ENCODE measurements at regions not wholly inside any gene's neighbourhood (a gene's known extent, or its start where the extent isn't known, plus 50 kb on each side); places are given as distances from the start of the nearest gene placed in this dataset.

GRCh38 chr2:160878618-160879017, 281.6 kb upstream of the TANK start:
- DNase-seq (ENCODE audit: low spot score): no peak

- no peak for DNase-seq (ENCODE audit: low spot score)
Observed at GRCh38 chr2:160882906-160883305, 277.3 kb upstream of the TANK start.

- DNase-seq (ENCODE audit: low spot score): no peak
Observed at GRCh38 chr2:160884056-160884455, 276.2 kb upstream of the TANK start.

- no peak for DNase-seq (ENCODE audit: low spot score)
Observed at GRCh38 chr2:160889439-160890170, 270.6 kb upstream of the TANK start.

- DNase-seq (ENCODE audit: low spot score): no peak
Observed at GRCh38 chr2:160890667-160891352, 269.4 kb upstream of the TANK start.

DNA sequence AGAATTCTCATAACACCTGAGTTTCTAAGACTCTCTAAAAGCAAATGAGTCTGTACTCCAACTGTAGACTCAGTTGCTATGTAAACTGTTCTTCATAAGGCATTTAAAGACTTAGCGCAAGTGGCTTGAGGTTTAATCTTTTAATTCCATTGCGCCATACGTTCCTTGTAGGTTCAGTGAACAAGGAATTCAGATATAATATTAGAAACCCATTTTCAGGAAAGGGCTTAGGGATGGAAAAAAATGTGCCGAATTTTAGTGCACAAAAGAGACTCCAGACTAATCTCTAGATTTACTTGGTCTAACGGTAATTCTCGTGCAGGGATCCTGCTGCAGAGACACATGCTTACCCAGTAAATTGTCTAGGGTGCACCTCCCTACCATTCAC, 268.9 kb upstream of the TANK start:
- DNase-seq (ENCODE audit: low spot score): no peak

DNA sequence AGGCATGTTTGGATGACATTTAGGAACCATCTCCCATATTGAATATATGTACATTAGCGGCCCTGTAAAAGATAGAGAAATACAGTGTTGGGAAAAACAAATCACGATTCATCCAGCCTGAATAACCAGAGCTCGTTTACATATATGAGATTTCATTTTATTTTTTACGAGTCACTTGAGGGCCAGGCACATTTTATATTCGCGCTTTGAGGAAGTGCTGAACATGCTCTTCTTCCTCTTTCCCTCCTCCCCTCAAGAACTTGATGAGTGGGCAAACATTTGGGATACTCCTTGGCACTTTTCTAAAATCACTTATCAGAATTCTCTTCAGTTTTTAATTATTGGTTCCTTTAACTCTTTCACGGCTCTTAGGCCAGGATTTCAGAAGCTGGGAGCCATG, 268.0 kb upstream of the TANK start:
- no peak for DNase-seq (ENCODE audit: low spot score)

DNA sequence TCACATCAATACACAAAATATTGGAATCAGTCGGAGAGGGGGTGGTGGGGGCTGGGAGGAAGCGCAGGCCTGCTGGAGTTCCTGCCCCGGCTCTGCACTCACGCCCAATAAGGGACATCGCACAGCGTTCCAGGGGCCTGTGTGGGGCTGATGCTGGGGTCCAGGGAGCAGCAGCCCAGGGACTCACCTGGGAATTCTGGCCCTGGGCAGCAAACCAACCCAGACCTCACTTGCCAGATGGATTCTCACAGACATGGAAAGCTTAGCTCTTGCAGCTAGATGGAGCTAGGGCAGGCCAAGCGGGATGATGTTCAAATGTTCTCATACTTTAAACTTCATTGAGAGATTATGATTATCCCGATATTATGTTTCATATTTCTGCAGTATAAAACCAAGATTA, 266.6 kb upstream of the TANK start:
- DNase-seq (ENCODE audit: low spot score): no peak

- no peak for DNase-seq (ENCODE audit: low spot score)
Observed at GRCh38 chr2:160898581-160899307, 261.5 kb upstream of the TANK start.

GRCh38 chr2:160901613-160902012, 258.6 kb upstream of the TANK start:
- DNase-seq (ENCODE audit: low spot score): no peak

- no peak for DNase-seq (ENCODE audit: low spot score)
Observed at GRCh38 chr2:160905862-160906261, 254.4 kb upstream of the TANK start.

DNA sequence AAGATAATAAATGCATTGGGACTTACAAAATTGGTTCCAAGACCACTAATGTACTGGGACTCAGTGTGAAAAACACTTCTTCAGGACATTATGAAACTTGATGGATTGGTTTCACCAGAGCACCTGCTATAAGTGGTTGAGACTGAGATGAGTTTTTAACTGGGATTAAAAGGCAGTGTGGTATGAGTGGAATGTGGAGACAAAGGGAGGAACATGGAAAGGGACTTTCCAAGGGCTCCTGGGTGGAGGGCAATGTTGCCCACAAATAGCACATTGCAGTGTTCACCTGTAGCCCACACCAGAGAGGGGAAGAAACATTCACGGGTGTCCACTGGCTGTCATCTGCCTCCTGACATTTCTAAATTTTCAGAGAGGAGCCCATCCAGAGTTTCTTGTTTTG, 253.3 kb upstream of the TANK start:
- no peak for DNase-seq (ENCODE audit: low spot score)

GRCh38 chr2:160907738-160908137, 252.5 kb upstream of the TANK start:
- no peak for DNase-seq (ENCODE audit: low spot score)

- no peak for DNase-seq (ENCODE audit: low spot score)
Observed at GRCh38 chr2:160908157-160908556, 252.1 kb upstream of the TANK start.

DNA sequence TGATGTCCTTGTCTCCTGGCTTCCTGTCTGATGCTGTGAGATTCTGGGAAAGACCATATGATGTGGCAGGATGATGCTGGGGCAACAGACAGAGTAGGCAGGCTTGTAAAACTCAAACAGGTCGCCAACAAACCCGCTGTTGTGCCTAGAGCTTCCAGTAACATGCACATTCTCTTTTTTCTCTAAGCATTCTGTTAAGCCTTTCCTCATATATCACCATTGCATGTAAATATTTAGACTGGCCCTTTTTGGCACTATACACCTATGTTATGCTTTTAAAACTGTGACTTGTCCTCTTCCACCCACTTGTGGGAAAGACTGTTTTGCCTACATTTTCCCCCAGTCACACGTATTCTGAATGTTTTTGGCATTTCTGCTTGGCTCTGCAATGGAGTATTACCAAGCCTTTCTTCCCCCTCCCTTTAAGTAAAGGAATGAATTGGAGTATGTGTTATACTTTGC, 250.4 kb upstream of the TANK start:
- no peak for DNase-seq (ENCODE audit: low spot score)

GRCh38 chr2:160910681-160911080, 249.5 kb upstream of the TANK start:
- DNase-seq (ENCODE audit: low spot score): no peak

DNA sequence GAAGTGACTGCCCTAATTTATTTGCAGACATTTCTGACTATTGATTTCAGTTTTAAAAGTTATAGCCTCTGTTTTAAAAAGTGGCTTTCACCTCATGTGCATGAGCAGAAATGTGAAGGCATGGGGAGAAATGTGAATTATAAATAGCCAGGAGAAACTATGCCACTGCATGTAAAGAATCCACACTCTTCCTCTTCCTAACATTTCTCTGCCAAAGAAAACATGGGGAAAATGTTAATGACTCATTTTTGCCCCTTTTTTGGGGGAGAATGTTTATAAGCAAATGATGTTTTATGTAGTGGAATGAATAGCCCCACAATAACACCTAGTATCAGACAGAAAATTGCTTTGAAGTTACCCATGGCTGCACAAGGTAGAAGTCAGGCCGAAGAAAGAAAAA, 249.0 kb upstream of the TANK start:
- DNase-seq (ENCODE audit: low spot score): no peak

- DNase-seq (ENCODE audit: low spot score): no peak
Observed at GRCh38 chr2:160912276-160912675, 248.0 kb upstream of the TANK start.

- no peak for DNase-seq (ENCODE audit: low spot score)
Observed at GRCh38 chr2:160913323-160913722, 246.9 kb upstream of the TANK start.

GRCh38 chr2:160914217-160914616, 246.0 kb upstream of the TANK start:
- DNase-seq (ENCODE audit: low spot score): no peak

GRCh38 chr2:160916300-160916699, 243.9 kb upstream of the TANK start:
- no peak for DNase-seq (ENCODE audit: low spot score)

DNA sequence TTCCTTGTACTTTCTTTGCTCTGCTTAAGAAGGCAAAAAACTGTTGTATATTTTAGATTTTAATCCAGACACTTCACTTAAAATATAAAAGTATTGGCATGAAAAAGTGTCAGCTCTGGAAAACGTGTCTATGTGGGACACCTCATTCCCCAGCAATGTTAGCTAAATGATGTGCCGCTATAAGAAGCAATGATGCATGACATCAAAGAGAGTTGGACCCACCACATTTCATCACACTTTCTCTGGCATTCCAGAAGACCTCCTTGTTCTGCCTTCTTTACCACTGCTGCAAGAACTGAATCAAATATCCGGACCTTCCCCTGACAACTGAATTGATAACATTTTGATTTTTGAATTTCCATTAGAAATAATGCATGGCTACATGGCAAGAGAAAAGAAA, 242.4 kb upstream of the TANK start:
- DNase-seq (ENCODE audit: low spot score): no peak

DNA sequence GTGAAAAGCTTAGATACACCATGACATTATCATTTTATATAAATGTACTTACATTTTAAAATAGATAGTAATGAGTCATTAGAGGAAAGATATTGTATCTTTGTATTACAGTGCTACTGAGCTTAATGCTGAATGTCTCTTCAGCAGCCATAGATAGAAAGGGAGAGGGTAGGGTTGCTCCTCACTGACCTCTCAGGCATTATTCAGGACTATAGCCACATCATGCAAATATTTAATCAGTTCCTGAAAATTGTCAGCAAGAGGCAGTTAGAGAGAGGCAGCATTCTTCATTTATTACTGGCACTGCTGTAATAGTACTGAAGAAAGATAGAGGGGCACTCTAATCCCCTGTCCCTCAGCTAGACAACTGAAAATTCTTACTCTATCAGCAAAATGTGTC, 242.0 kb upstream of the TANK start:
- no peak for DNase-seq (ENCODE audit: low spot score)

All from globus pallidus (tissue), 1 donor.